ENCODE measurements at regions not wholly inside any gene's neighbourhood (a gene's known extent, or its start where the extent isn't known, plus 50 kb on each side); places are given as distances from the start of the nearest gene placed in this dataset.

- peak; percentile 10 for DNase-seq
Measured at GRCh38 chr4:177696438-177696966, 254.3 kb upstream of the AGA start.

GRCh38 chr4:177699365-177700213 lies 257.4 kb upstream of the AGA start:
- peak; percentile 74 for DNase-seq

GRCh38 chr4:177706916-177707315 lies 264.7 kb upstream of the AGA start:
- no peak for DNase-seq

- DNase-seq: no peak
Measured at GRCh38 chr4:177713454-177713853, 271.2 kb upstream of the AGA start.

- DNase-seq: no peak
Measured at GRCh38 chr4:177717407-177717806, 275.2 kb upstream of the AGA start.

GRCh38 chr4:177718514-177718913 lies 276.3 kb upstream of the AGA start:
- no peak for DNase-seq

- DNase-seq: peak; percentile 16
Measured at GRCh38 chr4:177726111-177726510, 283.9 kb upstream of the AGA start.

GRCh38 chr4:177728361-177729152 lies 286.3 kb upstream of the AGA start:
- DNase-seq: no peak

- no peak for DNase-seq
Measured at GRCh38 chr4:177729681-177730080, 287.4 kb upstream of the AGA start.

- peak; percentile 50 for DNase-seq
Measured at GRCh38 chr4:177737387-177737940, 295.2 kb upstream of the AGA start.

- peak; percentile 2 for DNase-seq
Measured at GRCh38 chr4:177740563-177740962, 298.3 kb upstream of the AGA start.

GRCh38 chr4:177759729-177760128 lies 317.5 kb upstream of the AGA start:
- DNase-seq: no peak

- no peak for DNase-seq
Measured at GRCh38 chr4:177761692-177762091, 319.5 kb upstream of the AGA start.

GRCh38 chr4:177769155-177769554 lies 326.9 kb upstream of the AGA start:
- DNase-seq: no peak

GRCh38 chr4:177770776-177771175 lies 328.5 kb upstream of the AGA start:
- peak; percentile 57 for DNase-seq

- DNase-seq: no peak
Measured at GRCh38 chr4:177771645-177772044, 329.4 kb upstream of the AGA start.

GRCh38 chr4:177778623-177779022 lies 336.4 kb upstream of the AGA start:
- DNase-seq: no peak

GRCh38 chr4:177785000-177785399 lies 342.8 kb upstream of the AGA start:
- no peak for DNase-seq

- no peak for DNase-seq
Measured at GRCh38 chr4:177789610-177790009, 347.4 kb upstream of the AGA start.

GRCh38 chr4:177791188-177791587 lies 349.0 kb upstream of the AGA start:
- no peak for DNase-seq

GRCh38 chr4:177796841-177797240 lies 354.6 kb upstream of the AGA start:
- no peak for DNase-seq

- DNase-seq: no peak
Measured at GRCh38 chr4:177798161-177798560, 355.9 kb upstream of the AGA start.

- no peak for DNase-seq
Measured at GRCh38 chr4:177802162-177802561, 359.9 kb upstream of the AGA start.
